A673 (cell line): ENCODE measurements at regions not wholly inside any gene's neighbourhood (a gene's known extent, or its start where the extent isn't known, plus 50 kb on each side); places are given as distances from the start of the nearest gene placed in this dataset.

Experiments used
- BruUV-seq: library from RNA; stranded (reverse); fragments of 400-500 nt; replicated peaks from 2 replicates; lab custom pipeline; 2021; lab: Mats Ljungman, UMichigan
- CTCF ChIA-PET: fragments of 300-600 bp; sonication (Branson Sonifier 250); formaldehyde crosslinking; loops from one replicate; lab custom pipeline; 2022; ENCODE audit warnings: antibody characterized with exemption; lab: Charles Lee
- POLR2A ChIA-PET: fragments of 300-600 bp; sonication (Branson Sonifier 250); formaldehyde crosslinking; loops from one replicate; lab custom pipeline; 2022; ENCODE audit warnings: antibody characterized with exemption; ENCODE audit not compliant: low non-redundant PET; lab: Charles Lee
- DNase-seq: peaks from one replicate; pipeline ENCODE4 v3.0.0-alpha.2; 2015; ENCODE audit warnings: low spot score
- H3K27ac ChIP-seq: fragments of 200-600 bp; sonication (generic); 2 replicates; pipeline ENCODE4 v1.5.1; 2016; ENCODE audit warnings: mixed run types, low read depth, mild to moderate bottlenecking, mixed read lengths, antibody characterized with exemption, low read length; ENCODE audit not compliant: poor library complexity, severe bottlenecking
- H3K27me3 ChIP-seq: fragments of 200-600 bp; sonication (generic); replicated peaks from 2 replicates; pipeline ENCODE4 v1.6.1; 2017; ENCODE audit warnings: mixed run types, low read depth, mild to moderate bottlenecking, mixed read lengths, antibody characterized with exemption, low read length; ENCODE audit not compliant: insufficient read depth, poor library complexity
- H3K36me3 ChIP-seq: fragments of 200-600 bp; sonication (generic); 2 replicates; pipeline ENCODE4 v1.6.1; 2016; ENCODE audit warnings: mixed run types, mild to moderate bottlenecking, mixed read lengths, antibody characterized with exemption, low read length; ENCODE audit not compliant: insufficient read depth, poor library complexity, severe bottlenecking
- H3K4me1 ChIP-seq: fragments of 200-600 bp; sonication (generic); 2 replicates; pipeline ENCODE4 v1.6.1; 2017; ENCODE audit warnings: mixed run types, mild to moderate bottlenecking, mixed read lengths, antibody characterized with exemption, low read length; ENCODE audit not compliant: insufficient read depth, poor library complexity, severe bottlenecking
- H3K4me3 ChIP-seq: fragments of 200-600 bp; sonication (generic); 2 replicates; pipeline ENCODE4 v1.5.1; 2016; ENCODE audit warnings: low read depth, mixed run types, mild to moderate bottlenecking, mixed read lengths, low read length; ENCODE audit not compliant: poor library complexity, severe bottlenecking
- H3K9me3 ChIP-seq: fragments of 200-600 bp; sonication (generic); 2 replicates; pipeline ENCODE4 v1.6.1; 2016; ENCODE audit warnings: mixed run types, low read depth, mild to moderate bottlenecking, mixed read lengths, antibody characterized with exemption, low read length; ENCODE audit not compliant: poor library complexity, severe bottlenecking
- CTCF ChIP-seq: fragments of 300-800, 200-600 bp; sonication (generic); conservative IDR thresholded peaks from 2 replicates; pipeline ENCODE4 v1.5.1; 2017; ENCODE audit warnings: low read depth, mild to moderate bottlenecking, antibody characterized with exemption, low read length, moderate library complexity, mixed read lengths
- EZH2 ChIP-seq: fragments of 200-600 bp; sonication (generic); IDR thresholded peaks from 2 replicates; pipeline ENCODE4 v1.6.1; 2017; ENCODE audit warnings: borderline replicate concordance, low read depth, mild to moderate bottlenecking, mixed read lengths, antibody characterized with exemption, low read length; ENCODE audit not compliant: poor library complexity, severe bottlenecking
- intact Hi-C: fragments of 100-400 bp; cut with micrococcal nuclease; formaldehyde crosslinking; loops from one replicate; pipeline ENCODE4 v1.10.0; 2022; ENCODE audit not compliant: unreplicated experiment

DNA sequence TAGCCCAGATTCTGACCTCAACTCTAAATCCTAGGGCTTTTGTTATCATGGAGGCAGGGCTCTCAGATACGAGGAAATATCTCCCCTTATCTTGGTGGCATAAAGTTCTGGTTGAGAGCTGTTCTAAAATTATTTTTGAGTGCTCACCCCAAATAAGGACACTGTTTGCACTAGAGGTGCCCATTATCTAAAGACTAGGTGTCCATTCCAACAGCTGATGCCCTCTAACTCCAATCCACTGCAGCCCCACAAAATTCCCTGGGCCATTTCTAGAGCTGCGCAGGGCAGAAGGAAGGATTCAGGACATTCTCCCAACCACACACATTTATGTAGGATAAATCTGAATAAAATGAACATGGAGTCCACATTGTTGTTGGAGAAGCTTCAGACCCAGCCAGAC lies 301.9 kb downstream of the FGFR2 start:
- no peak overlapping the region for H3K4me3 ChIP-seq
- no peaks in the 10 kb centered on the region for H3K36me3 ChIP-seq
- H3K9me3 ChIP-seq, result no peaks in the 10 kb centered on the region
- H3K4me1 ChIP-seq, result no peaks in the 10 kb centered on the region
- intact Hi-C loops, result no loop called here
- TF ChIP-seq CTCF, result no peak
- TF ChIP-seq EZH2, result no peak
- no peak for DNase-seq
- peaks cover 70% of the 10 kb centered on the region for H3K27me3 ChIP-seq
- ChIA-PET CTCF (no interaction called here), POLR2A (no interaction called here)
- no peak overlapping the region for H3K27ac ChIP-seq
- BruUV-seq, result no TSS peak

DNA sequence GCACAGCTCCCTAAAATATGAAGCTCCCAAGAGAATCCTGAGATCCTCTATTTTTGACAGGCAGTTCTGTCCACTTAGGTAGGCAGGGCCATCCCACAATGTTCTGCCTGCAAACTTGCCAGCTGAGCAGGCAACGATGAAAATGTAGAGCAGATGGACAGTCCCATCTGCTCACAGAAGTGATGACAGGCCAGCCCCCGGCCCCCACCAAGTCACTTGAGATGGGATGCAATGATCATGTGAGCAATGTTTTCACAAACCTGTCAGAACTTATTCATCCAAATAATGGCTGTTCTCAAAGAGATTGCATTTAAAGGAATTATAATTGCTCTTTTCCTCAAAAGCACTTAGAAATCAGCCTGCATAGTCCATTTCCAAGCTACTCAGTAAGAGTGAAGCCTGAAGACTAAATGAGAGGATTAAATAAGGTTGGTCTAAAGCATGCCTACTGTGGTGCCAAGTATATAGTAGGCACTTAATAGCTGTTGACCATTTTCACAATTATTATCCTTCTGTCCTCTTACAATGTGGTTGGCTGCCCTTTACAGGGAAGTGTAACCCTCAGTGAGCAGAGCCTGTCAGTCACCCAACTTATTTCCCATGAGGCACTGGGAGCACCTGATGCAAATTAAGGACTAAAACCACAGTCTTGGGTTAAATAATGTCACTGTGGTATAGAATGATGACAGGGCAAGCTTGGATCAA lies 301.2 kb downstream of the FGFR2 start:
- no peaks in the 10 kb centered on the region for H3K36me3 ChIP-seq
- H3K4me3 ChIP-seq, result no peak overlapping the region
- no peak for TF ChIP-seq CTCF
- TF ChIP-seq EZH2, result no peak
- CTCF ChIA-PET, result no interaction called here
- H3K27ac ChIP-seq, result no peak overlapping the region
- POLR2A ChIA-PET, result no interaction called here
- no peaks in the 10 kb centered on the region for H3K4me1 ChIP-seq
- peaks cover 70% of the 10 kb centered on the region for H3K27me3 ChIP-seq
- no TSS peak for BruUV-seq
- no peaks in the 10 kb centered on the region for H3K9me3 ChIP-seq
- intact Hi-C loops, result no loop called here
- no peak for DNase-seq

DNA sequence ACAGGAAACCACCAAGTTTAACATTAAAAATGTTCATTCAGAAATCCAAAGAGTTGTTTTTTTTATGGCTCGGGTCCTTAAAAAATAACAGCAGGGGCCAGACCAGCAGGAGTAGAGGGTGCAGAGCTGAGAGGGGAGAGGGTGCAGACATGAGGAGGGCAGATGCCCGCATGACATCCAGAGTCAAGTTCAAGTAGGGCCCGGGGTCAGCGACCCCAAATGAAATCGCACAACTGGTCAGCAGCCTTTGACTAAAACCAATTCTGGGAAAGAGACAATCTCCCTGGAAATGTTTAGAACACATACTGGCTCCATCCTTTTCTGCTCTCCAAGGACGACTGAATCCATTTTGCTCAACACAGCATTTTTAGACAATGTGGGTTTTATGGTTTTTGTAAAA lies 297.5 kb downstream of the FGFR2 start:
- ChIA-PET CTCF (no interaction called here), POLR2A (no interaction called here)
- Histone ChIP-seq H3K4me3 (no peak overlapping the region), H3K4me1 (no peaks in the 10 kb centered on the region), H3K27me3 (peaks cover 63% of the 10 kb centered on the region), H3K36me3 (no peaks in the 10 kb centered on the region), H3K27ac (no peak overlapping the region), H3K9me3 (no peaks in the 10 kb centered on the region)
- intact Hi-C loops, result no loop called here
- BruUV-seq, result no TSS peak
- TF ChIP-seq CTCF (no peak), EZH2 (no peak)
- DNase-seq, result no peak
